A549 (cell line): ENCODE measurements at regions not wholly inside any gene's neighbourhood (a gene's known extent, or its start where the extent isn't known, plus 50 kb on each side); places are given as distances from the start of the nearest gene placed in this dataset.

ENCODE experiments used
- ATAC-seq, 2 experiments: fragments of 200-7000 bp in 1 of 2; fragments of >200 bp in 1 of 2; cut with Nextera tagmentation in 1 of 2; cut with Tn5 transposase in 1 of 2; 3 replicates each; pipeline versions ENCODE4 v1.8.0 to v1.9.1; 2018 to 2020; ENCODE audit warnings: mild to moderate bottlenecking in 1 of 2, moderate library complexity in 1 of 2
- CTCF ChIA-PET: fragments of 300-600 bp; sonication (Branson Sonifier 250); formaldehyde crosslinking; extraction: SDS; loops from one replicate; lab custom pipeline; 2021; ENCODE audit warnings: antibody characterized with exemption, inconsistent platforms; lab: Yijun Ruan, JAX
- POLR2A ChIA-PET: fragments of 350-600 bp; formaldehyde crosslinking; extraction: SDS; loops from one replicate; lab custom pipeline; 2021; ENCODE audit warnings: antibody characterized with exemption, inconsistent platforms; lab: Yijun Ruan, JAX
- DNase-seq, 2 experiments: peaks; one replicate each; pipeline versions ENCODE4 v3.0.0 to v3.0.0-alpha.2; 2011 to 2016; ENCODE audit warnings: low read depth in 1 of 2, low spot score in 1 of 2
- FAIRE-seq: peaks from 2 replicates; lab custom pipeline; 2011; peaks lifted over from hg19 to GRCh38; lab: Jason Lieb, UNC
- H3K27ac ChIP-seq, 2 experiments: fragments of >200 bp; sonication (Bioruptor Twin); formaldehyde crosslinking; 3 replicates each; pipeline ENCODE4 v1.5.1; 2016 to 2017
- H3K4me1 ChIP-seq: fragments of >200 bp; sonication (Bioruptor Twin); formaldehyde crosslinking; 3 replicates; pipeline ENCODE4 v1.6.1; 2016
- H3K4me2 ChIP-seq: fragments of >200 bp; sonication (Bioruptor Twin); formaldehyde crosslinking; 3 replicates; pipeline ENCODE4 v1.6.1; 2016
- H3K4me3 ChIP-seq: fragments of >200 bp; sonication (Bioruptor Twin); formaldehyde crosslinking; 3 replicates; pipeline ENCODE4 v1.5.1; 2016
- H3K9me3 ChIP-seq: fragments of >200 bp; sonication (Bioruptor Twin); formaldehyde crosslinking; 3 replicates; pipeline ENCODE4 v1.6.1; 2016
- EHF ChIP-seq: fragments of 250-450 bp; sonication (Bioruptor Pico); IDR thresholded peaks from 2 replicates; pipeline ENCODE4 v1.5.0; 2020; ENCODE audit warnings: mild to moderate bottlenecking
- ESRRA ChIP-seq: fragments of 150-350 bp; IDR thresholded peaks from 2 replicates; pipeline ENCODE4 v1.6.1; 2014; ENCODE audit warnings: mild to moderate bottlenecking, low read length, borderline replicate concordance
- GATA3 ChIP-seq: IDR thresholded peaks from 2 replicates; pipeline ENCODE4 v1.6.1; 2012; ENCODE audit warnings: borderline replicate concordance
- HOXA7 ChIP-seq: fragments of 250-450 bp; sonication (Bioruptor Pico); IDR thresholded peaks from 2 replicates; pipeline ENCODE4 v1.5.0; 2020; ENCODE audit warnings: mild to moderate bottlenecking, moderate library complexity
- JUN ChIP-seq, 2 experiments: fragments of >200 bp; sonication (Bioruptor Twin); formaldehyde crosslinking; IDR thresholded peaks; 2 replicates in 1 of 2; 3 replicates in 1 of 2; pipeline ENCODE4 v1.6.1; 2016 to 2017
- KDM1A ChIP-seq: fragments of 200-600 bp; sonication (generic); IDR thresholded peaks from 2 replicates; pipeline ENCODE4 v1.6.1; 2016; ENCODE audit warnings: low read depth, mild to moderate bottlenecking
- KDM5A ChIP-seq: fragments of 200-600 bp; sonication (generic); IDR thresholded peaks from 2 replicates; pipeline ENCODE4 v1.6.1; 2016; ENCODE audit warnings: antibody characterized with exemption, mild to moderate bottlenecking
- MAFK ChIP-seq: fragments of 450-650 bp; IDR thresholded peaks from 2 replicates; pipeline ENCODE4 v1.6.1; 2014; ENCODE audit not compliant: partially characterized antibody
- NFE2L2 ChIP-seq: fragments of 150-350 bp; conservative IDR thresholded peaks from 2 replicates; pipeline ENCODE4 v1.6.1; 2014; ENCODE audit warnings: low read length
- POLR2A ChIP-seq: IDR thresholded peaks from 2 replicates; pipeline ENCODE4 v1.6.1; 2012; ENCODE audit warnings: mild to moderate bottlenecking, low read length
- RCOR1 ChIP-seq: fragments of 150-350 bp; IDR thresholded peaks from 2 replicates; pipeline ENCODE4 v1.6.1; 2014; ENCODE audit warnings: antibody characterized with exemption, low read length, low read depth
- RFX5 ChIP-seq: fragments of 450-650 bp; IDR thresholded peaks from 2 replicates; pipeline ENCODE4 v1.7.1; 2014; ENCODE audit warnings: antibody characterized with exemption, mild to moderate bottlenecking, moderate library complexity
- RNF2 ChIP-seq: fragments of 200-600 bp; sonication (generic); IDR thresholded peaks from 2 replicates; pipeline ENCODE4 v1.6.1; 2016; ENCODE audit warnings: low read depth, mild to moderate bottlenecking, antibody characterized with exemption, moderate library complexity, borderline replicate concordance
- ZC3H11A ChIP-seq: fragments of 450-650 bp; IDR thresholded peaks from 2 replicates; pipeline ENCODE4 v1.6.1; 2014; ENCODE audit warnings: antibody characterized with exemption, mild to moderate bottlenecking
- WGBS: methylation state at CpG from one replicate; pipeline ENCODE4 v1.1.6; 2017; ENCODE audit errors: missing lambda C conversion rate; 5-methylcytosine and 5-hydroxymethylcytosine counted together
- TF ChIP-seq, protein P1 (sequence below): fragments of 450-650 bp; IDR thresholded peaks from 2 replicates; pipeline ENCODE4 v1.6.1; 2014; ENCODE audit warnings: antibody characterized with exemption
- TF ChIP-seq, protein P2 (sequence below): fragments of 200-600 bp; sonication (generic); IDR thresholded peaks from 2 replicates; pipeline ENCODE4 v1.6.1; 2016; ENCODE audit warnings: antibody characterized with exemption, mild to moderate bottlenecking, moderate library complexity
- TF ChIP-seq, protein P3 (sequence below): fragments of >200 bp; sonication (Bioruptor Twin); formaldehyde crosslinking; IDR thresholded peaks from 2 replicates; pipeline ENCODE4 v1.6.1; 2016
- TF ChIP-seq, protein P4 (sequence below): fragments of 250-450 bp; sonication (Bioruptor Pico); IDR thresholded peaks from 2 replicates; pipeline ENCODE4 v1.5.0; 2020; ENCODE audit warnings: low read depth, mild to moderate bottlenecking, moderate library complexity
- TF ChIP-seq, protein P5 (sequence below): fragments of >200 bp; sonication (Bioruptor Twin); formaldehyde crosslinking; IDR thresholded peaks from 3 replicates; pipeline ENCODE4 v1.5.1; 2016
- TF ChIP-seq, protein P6 (sequence below): fragments of >200 bp; sonication (Bioruptor Twin); formaldehyde crosslinking; IDR thresholded peaks from 3 replicates; pipeline ENCODE4 v1.6.1; 2016
- TF ChIP-seq, protein P7 (sequence below): IDR thresholded peaks from 2 replicates; pipeline ENCODE4 v1.6.1; 2012

DNA sequence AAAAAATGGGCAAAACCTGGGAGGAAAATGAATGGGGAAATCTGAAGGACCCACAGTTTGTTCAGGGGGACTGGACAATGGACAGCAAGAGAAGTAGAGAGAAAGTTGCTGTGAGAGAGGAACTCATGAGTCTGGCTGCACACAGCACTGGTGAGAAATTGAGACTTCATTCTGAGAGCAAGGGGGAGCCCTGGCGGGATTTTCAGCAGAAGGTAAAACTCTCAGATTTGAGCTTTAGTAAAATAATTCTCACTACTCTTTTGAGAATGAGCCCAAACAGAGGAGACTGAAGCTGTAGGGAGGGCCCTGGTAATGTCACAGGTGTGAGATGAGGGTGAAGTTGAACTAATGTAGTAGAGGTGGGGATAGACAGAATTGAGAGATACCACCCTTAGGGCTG is 438.6 kb downstream of the OMA1 start (continued):
- TF ChIP-seq, protein P1, sequence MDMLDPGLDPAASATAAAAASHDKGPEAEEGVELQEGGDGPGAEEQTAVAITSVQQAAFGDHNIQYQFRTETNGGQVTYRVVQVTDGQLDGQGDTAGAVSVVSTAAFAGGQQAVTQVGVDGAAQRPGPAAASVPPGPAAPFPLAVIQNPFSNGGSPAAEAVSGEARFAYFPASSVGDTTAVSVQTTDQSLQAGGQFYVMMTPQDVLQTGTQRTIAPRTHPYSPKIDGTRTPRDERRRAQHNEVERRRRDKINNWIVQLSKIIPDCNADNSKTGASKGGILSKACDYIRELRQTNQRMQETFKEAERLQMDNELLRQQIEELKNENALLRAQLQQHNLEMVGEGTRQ = no peak
- TF ChIP-seq, protein P2, sequence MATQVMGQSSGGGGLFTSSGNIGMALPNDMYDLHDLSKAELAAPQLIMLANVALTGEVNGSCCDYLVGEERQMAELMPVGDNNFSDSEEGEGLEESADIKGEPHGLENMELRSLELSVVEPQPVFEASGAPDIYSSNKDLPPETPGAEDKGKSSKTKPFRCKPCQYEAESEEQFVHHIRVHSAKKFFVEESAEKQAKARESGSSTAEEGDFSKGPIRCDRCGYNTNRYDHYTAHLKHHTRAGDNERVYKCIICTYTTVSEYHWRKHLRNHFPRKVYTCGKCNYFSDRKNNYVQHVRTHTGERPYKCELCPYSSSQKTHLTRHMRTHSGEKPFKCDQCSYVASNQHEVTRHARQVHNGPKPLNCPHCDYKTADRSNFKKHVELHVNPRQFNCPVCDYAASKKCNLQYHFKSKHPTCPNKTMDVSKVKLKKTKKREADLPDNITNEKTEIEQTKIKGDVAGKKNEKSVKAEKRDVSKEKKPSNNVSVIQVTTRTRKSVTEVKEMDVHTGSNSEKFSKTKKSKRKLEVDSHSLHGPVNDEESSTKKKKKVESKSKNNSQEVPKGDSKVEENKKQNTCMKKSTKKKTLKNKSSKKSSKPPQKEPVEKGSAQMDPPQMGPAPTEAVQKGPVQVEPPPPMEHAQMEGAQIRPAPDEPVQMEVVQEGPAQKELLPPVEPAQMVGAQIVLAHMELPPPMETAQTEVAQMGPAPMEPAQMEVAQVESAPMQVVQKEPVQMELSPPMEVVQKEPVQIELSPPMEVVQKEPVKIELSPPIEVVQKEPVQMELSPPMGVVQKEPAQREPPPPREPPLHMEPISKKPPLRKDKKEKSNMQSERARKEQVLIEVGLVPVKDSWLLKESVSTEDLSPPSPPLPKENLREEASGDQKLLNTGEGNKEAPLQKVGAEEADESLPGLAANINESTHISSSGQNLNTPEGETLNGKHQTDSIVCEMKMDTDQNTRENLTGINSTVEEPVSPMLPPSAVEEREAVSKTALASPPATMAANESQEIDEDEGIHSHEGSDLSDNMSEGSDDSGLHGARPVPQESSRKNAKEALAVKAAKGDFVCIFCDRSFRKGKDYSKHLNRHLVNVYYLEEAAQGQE = no peak
- TF ChIP-seq, protein P3, sequence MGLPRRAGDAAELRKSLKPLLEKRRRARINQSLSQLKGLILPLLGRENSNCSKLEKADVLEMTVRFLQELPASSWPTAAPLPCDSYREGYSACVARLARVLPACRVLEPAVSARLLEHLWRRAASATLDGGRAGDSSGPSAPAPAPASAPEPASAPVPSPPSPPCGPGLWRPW = no peak

DNA sequence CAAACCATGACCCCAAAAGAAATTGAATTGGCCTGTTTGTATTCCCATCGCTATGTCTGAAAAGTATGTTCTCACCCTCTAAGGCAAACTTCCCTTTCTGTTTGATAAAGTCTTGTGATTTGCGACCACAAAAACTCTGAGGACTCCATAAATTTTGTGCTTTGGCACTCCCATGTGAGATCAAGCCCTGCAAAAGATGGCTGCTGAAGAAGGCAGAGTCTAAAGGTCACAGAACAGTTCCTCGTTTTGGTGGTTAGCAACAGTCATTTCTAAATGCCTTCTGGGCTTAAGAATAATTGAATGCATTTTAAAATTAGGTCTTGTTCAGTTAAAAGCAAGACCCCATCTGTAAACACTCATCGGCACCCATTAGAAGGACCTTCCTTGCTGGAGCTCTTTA is 441.6 kb downstream of the OMA1 start:
- DNase-seq (no peak), FAIRE-seq (no peak), ATAC-seq (no peak)
- H3K4me2 ChIP-seq = no peak overlapping the region
- H3K27ac ChIP-seq = no peak overlapping the region
- CTCF ChIA-PET = no interaction called here
- POLR2A ChIA-PET = no interaction called here
- no peaks in the 10 kb centered on the region for H3K4me1 ChIP-seq
- H3K9me3 ChIP-seq = no peaks in the 10 kb centered on the region
- H3K4me3 ChIP-seq = no peak overlapping the region
- WGBS = 43% methylated on average over 4 of the region's 4 CpGs
- TF ChIP-seq, protein P4, sequence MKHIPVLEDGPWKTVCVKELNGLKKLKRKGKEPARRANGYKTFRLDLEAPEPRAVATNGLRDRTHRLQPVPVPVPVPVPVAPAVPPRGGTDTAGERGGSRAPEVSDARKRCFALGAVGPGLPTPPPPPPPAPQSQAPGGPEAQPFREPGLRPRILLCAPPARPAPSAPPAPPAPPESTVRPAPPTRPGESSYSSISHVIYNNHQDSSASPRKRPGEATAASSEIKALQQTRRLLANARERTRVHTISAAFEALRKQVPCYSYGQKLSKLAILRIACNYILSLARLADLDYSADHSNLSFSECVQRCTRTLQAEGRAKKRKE (CRISPR knock-in tag) = no peak
- TF ChIP-seq HOXA7 (CRISPR knock-in tag) = no peak
- TF ChIP-seq RCOR1 = no peak
- TF ChIP-seq, protein P5, sequence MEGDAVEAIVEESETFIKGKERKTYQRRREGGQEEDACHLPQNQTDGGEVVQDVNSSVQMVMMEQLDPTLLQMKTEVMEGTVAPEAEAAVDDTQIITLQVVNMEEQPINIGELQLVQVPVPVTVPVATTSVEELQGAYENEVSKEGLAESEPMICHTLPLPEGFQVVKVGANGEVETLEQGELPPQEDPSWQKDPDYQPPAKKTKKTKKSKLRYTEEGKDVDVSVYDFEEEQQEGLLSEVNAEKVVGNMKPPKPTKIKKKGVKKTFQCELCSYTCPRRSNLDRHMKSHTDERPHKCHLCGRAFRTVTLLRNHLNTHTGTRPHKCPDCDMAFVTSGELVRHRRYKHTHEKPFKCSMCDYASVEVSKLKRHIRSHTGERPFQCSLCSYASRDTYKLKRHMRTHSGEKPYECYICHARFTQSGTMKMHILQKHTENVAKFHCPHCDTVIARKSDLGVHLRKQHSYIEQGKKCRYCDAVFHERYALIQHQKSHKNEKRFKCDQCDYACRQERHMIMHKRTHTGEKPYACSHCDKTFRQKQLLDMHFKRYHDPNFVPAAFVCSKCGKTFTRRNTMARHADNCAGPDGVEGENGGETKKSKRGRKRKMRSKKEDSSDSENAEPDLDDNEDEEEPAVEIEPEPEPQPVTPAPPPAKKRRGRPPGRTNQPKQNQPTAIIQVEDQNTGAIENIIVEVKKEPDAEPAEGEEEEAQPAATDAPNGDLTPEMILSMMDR = no peak
- TF ChIP-seq, protein P6, sequence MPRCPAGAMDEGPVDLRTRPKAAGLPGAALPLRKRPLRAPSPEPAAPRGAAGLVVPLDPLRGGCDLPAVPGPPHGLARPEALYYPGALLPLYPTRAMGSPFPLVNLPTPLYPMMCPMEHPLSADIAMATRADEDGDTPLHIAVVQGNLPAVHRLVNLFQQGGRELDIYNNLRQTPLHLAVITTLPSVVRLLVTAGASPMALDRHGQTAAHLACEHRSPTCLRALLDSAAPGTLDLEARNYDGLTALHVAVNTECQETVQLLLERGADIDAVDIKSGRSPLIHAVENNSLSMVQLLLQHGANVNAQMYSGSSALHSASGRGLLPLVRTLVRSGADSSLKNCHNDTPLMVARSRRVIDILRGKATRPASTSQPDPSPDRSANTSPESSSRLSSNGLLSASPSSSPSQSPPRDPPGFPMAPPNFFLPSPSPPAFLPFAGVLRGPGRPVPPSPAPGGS = no peak
- no peak for TF ChIP-seq MAFK
- no peak for TF ChIP-seq GATA3
- TF ChIP-seq NFE2L2 = no peak

DNA sequence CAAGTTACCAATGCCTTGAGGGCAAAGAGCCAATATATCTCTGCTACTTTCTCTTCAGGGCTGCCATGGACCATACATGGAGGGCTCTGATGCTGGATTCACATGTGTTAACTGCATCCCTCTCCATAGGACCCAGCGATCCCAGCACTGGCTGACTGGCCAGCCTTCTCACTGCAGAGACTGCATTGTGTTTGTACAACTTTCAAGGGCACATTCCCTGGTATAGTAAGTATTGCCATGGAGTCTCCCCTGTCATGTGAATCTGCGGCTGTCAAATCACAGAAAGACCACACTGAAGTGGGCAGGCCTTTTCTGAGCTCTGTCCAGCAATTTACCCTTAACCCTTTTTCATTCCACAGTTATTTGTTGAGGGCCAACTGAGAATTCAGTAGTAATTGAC is 449.8 kb downstream of the OMA1 start:
- no peak for FAIRE-seq
- CTCF ChIA-PET = no interaction called here

DNA sequence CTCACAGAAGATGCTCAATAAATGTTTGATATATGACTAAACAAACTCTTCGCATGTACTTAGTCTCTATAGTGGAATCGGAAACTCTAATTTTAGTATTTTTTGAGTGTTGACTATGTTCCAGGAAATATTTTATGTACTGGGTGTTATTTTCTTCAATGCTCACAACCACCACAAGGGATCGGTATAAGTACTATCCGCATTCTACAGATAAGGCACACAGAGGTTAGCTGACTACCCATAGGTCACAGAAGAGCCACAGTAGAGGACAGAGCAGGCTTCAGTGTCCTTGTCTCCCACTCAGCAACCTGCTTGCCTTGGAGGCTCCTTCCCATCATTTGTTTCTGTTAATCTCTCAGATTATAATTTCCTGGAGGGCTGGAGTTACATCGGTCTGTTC is 451.3 kb downstream of the OMA1 start:
- Histone ChIP-seq H3K4me3 (no peak overlapping the region), H3K9me3 (no peaks in the 10 kb centered on the region), H3K4me1 (no peaks in the 10 kb centered on the region), H3K27ac (no peak overlapping the region), H3K4me2 (no peak overlapping the region)
- ChIA-PET CTCF (no interaction called here), POLR2A (no interaction called here)
- DNase-seq = no peak
- no peak for ATAC-seq
- WGBS = 43% methylated on average over 5 of the region's 5 CpGs
- FAIRE-seq = no peak
- no peak for TF ChIP-seq RNF2
- TF ChIP-seq KDM1A = no peak
- no peak for TF ChIP-seq JUN (IDR thresholded peaks at IDR 0.05)
- no peak for TF ChIP-seq EHF (CRISPR knock-in tag)
- TF ChIP-seq, protein P7, sequence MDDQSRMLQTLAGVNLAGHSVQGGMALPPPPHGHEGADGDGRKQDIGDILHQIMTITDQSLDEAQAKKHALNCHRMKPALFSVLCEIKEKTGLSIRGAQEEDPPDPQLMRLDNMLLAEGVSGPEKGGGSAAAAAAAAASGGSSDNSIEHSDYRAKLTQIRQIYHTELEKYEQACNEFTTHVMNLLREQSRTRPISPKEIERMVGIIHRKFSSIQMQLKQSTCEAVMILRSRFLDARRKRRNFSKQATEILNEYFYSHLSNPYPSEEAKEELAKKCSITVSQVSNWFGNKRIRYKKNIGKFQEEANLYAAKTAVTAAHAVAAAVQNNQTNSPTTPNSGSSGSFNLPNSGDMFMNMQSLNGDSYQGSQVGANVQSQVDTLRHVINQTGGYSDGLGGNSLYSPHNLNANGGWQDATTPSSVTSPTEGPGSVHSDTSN = no peak
- TF ChIP-seq, protein P1 = no peak
- TF ChIP-seq ESRRA = no peak
- no peak for TF ChIP-seq GATA3
- TF ChIP-seq, protein P3 = no peak
- no peak for TF ChIP-seq POLR2A

More for the DNA sequence above, 449.8 kb downstream of the OMA1 start:
- H3K4me1 ChIP-seq = no peaks in the 10 kb centered on the region
- H3K27ac ChIP-seq = no peak overlapping the region
- no peak overlapping the region for H3K4me3 ChIP-seq
- POLR2A ChIA-PET = no interaction called here
- no peak overlapping the region for H3K4me2 ChIP-seq
- TF ChIP-seq KDM5A = no peak
- no peak for TF ChIP-seq ZC3H11A
- no peak for TF ChIP-seq RFX5
- no peaks in the 10 kb centered on the region for H3K9me3 ChIP-seq
- no peak for DNase-seq
- 0% methylated on average over 2 of the region's 2 CpGs for WGBS
- no peak for ATAC-seq
